ENCODE measurements at regions not wholly inside any gene's neighbourhood (a gene's known extent, or its start where the extent isn't known, plus 50 kb on each side); places are given as distances from the start of the nearest gene placed in this dataset.

DNA sequence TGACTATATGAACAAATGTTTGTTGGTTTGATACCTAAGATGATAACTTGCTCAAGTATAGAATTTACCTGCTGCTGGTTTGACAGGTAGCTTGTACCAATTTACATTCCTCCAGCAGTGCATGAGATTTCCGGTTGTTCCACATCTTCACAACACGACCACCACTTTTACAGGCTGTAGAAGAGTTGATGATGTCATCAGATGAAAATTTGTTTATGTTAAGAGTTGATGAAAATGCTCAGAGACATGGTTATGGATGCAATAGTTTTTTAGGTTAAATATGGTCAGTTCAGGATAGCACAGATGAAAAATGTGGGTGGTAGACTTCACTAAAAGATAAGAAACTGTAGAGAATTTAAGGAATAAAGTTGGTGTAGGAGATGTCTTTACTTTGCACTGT is 468.3 kb downstream of the PCDH18 start:
- Histone ChIP-seq H3K18ac (ENCODE audit: low read depth, low read length) (no peak overlapping the region), H2BK5ac (ENCODE audit: low read depth, low read length, poor library complexity, severe bottlenecking) (no peak overlapping the region), H2BK120ac (ENCODE audit: low read depth, low read length) (no peak overlapping the region), H4K91ac (ENCODE audit: insufficient read depth, low read depth, low read length) (no peak overlapping the region), H3K14ac (replicated peaks; ENCODE audit: low read depth, low read length) (no peak overlapping the region), H3K27ac (ENCODE audit: insufficient read depth, low read length) (no peak overlapping the region), H3K36me3 (ENCODE audit: control insufficient read depth, insufficient read depth, low read length) (no peaks in the 10 kb centered on the region), H3K9me3 (ENCODE audit: control insufficient read depth, insufficient read depth, low read length) (no peaks in the 10 kb centered on the region), H4K20me1 (ENCODE audit: insufficient read depth, low read length) (no peaks in the 10 kb centered on the region), H3K4me3 (ENCODE audit: insufficient read depth, low read depth, low read length) (no peak overlapping the region), H3K27me3 (ENCODE audit: control insufficient read depth, insufficient read depth, low read length) (no peaks in the 10 kb centered on the region), H4K8ac (ENCODE audit: low read depth in 2 of 2, low read length in 2 of 2) (no peak overlapping the region), H3K4ac (ENCODE audit: low read depth, low read length) (no peak overlapping the region), H3K79me1 (ENCODE audit: low read depth in 1 of 2, low read length in 2 of 2) (no peaks in the 10 kb centered on the region), H2BK15ac (ENCODE audit: low read depth, low read length) (no peak overlapping the region), H4K5ac (ENCODE audit: low read depth, low read length) (no peak overlapping the region), H3K9ac (ENCODE audit: low read depth, low read length) (no peak overlapping the region), H3K4me2 (ENCODE audit: low read depth, low read length) (no peak overlapping the region), H3K56ac (ENCODE audit: extremely low read depth, insufficient read depth, low read length) (no peak overlapping the region), H2AFZ (replicated peaks; ENCODE audit: low read length, poor library complexity) (no peak overlapping the region), H3K9me1 (ENCODE audit: insufficient read depth, low read length) (no peaks in the 10 kb centered on the region), H3K23ac (ENCODE audit: low read depth, low read length) (no peak overlapping the region), H2BK20ac (ENCODE audit: low read depth, low read length) (no peak overlapping the region), H2AK9ac (replicated peaks; ENCODE audit: low read depth, low read length, poor library complexity) (no peak overlapping the region), H3K4me1 (ENCODE audit: control insufficient read depth, insufficient read depth, low read length) (no peaks in the 10 kb centered on the region), H2AK5ac (ENCODE audit: low read depth, low read length) (no peak overlapping the region)
- intact Hi-C loops (cut with micrococcal nuclease) (no loop called here), in situ Hi-C loops (cut with MboI; ENCODE audit: low sequenced_read_pairs) (no loop called here), dilution Hi-C loops (cut with HindIII; ENCODE audit: low sequenced_read_pairs, unreplicated experiment) (no loop called here)
- no TSS peak for BruUV-seq (replicated peaks)
- no CpG with 5 or more reads among the region's 2 CpGs for WGBS, 2 experiments (ENCODE audit: extremely low coverage in 2 of 2, insufficient read length in 1 of 2)
- TF ChIP-seq FOS (IDR thresholded peaks at IDR 0.05; ENCODE audit: low read depth, low read length) (no peak), RCOR1 (IDR thresholded peaks at IDR 0.05; ENCODE audit: insufficient replicate concordance, low read length) (no peak), SMC3 (IDR thresholded peaks at IDR 0.05; ENCODE audit: low read depth, low read length) (no peak), BHLHE40 (IDR thresholded peaks at IDR 0.05; ENCODE audit: low read depth, low read length) (no peak), CEBPB (IDR thresholded peaks at IDR 0.05; ENCODE audit: low read depth, low read length) (no peak), NFE2L2 (IDR thresholded peaks at IDR 0.05; ENCODE audit: low read depth, low read length) (no peak), POLR2A (IDR thresholded peaks at IDR 0.05; ENCODE audit: low read depth, low read length) (no peak), RFX5 (IDR thresholded peaks at IDR 0.05; ENCODE audit: low read depth, low read length) (no peak), MAFK (IDR thresholded peaks at IDR 0.05; ENCODE audit: low read depth, low read length) (no peak), MAZ (IDR thresholded peaks at IDR 0.05; ENCODE audit: borderline replicate concordance, low read depth, low read length) (no peak), USF2 (IDR thresholded peaks at IDR 0.05; ENCODE audit: low read depth, low read length) (no peak), MXI1 (IDR thresholded peaks at IDR 0.05; ENCODE audit: borderline replicate concordance, low read depth, low read length) (no peak), RAD21 (IDR thresholded peaks at IDR 0.05; ENCODE audit: low read length) (no peak), CHD1 (IDR thresholded peaks at IDR 0.05; ENCODE audit: low read depth, low read length) (no peak)
- TF ChIP-seq, protein P1, sequence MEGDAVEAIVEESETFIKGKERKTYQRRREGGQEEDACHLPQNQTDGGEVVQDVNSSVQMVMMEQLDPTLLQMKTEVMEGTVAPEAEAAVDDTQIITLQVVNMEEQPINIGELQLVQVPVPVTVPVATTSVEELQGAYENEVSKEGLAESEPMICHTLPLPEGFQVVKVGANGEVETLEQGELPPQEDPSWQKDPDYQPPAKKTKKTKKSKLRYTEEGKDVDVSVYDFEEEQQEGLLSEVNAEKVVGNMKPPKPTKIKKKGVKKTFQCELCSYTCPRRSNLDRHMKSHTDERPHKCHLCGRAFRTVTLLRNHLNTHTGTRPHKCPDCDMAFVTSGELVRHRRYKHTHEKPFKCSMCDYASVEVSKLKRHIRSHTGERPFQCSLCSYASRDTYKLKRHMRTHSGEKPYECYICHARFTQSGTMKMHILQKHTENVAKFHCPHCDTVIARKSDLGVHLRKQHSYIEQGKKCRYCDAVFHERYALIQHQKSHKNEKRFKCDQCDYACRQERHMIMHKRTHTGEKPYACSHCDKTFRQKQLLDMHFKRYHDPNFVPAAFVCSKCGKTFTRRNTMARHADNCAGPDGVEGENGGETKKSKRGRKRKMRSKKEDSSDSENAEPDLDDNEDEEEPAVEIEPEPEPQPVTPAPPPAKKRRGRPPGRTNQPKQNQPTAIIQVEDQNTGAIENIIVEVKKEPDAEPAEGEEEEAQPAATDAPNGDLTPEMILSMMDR (conservative IDR thresholded peaks at IDR 0.05; ENCODE audit: low read depth, low read length) = no peak
- TF ChIP-seq, protein P2, sequence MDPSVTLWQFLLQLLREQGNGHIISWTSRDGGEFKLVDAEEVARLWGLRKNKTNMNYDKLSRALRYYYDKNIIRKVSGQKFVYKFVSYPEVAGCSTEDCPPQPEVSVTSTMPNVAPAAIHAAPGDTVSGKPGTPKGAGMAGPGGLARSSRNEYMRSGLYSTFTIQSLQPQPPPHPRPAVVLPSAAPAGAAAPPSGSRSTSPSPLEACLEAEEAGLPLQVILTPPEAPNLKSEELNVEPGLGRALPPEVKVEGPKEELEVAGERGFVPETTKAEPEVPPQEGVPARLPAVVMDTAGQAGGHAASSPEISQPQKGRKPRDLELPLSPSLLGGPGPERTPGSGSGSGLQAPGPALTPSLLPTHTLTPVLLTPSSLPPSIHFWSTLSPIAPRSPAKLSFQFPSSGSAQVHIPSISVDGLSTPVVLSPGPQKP (IDR thresholded peaks at IDR 0.05; ENCODE audit: borderline replicate concordance, low read depth, low read length) = no peak
- no peak for ATAC-seq (ENCODE audit: low read depth)
- DNase-seq = peak; percentile 1
- POLR2A ChIA-PET (ENCODE audit: unreplicated experiment) = no interaction called here
- CTCF ChIA-PET = no interaction called here

All from IMR-90 (cell line).